Activated naive CD4-positive, alpha-beta T cell treated with anti-CD3 and anti-CD28 coated beads, Interleukin-2, amount 10 ng/mL, durations not matched to agents 7 days and 5 days (primary cell): ENCODE measurements at regions not wholly inside any gene's neighbourhood (a gene's known extent, or its start where the extent isn't known, plus 50 kb on each side); places are given as distances from the start of the nearest gene placed in this dataset.
"Not testable (repeated sequence)": the region's sequence is repeated elsewhere in the genome, so short reads cannot be mapped to it uniquely, and the experiment has no call there.

Source experiments
- CTCF ChIA-PET: fragments of 350-600 bp; sonication (Branson Sonifier 250); formaldehyde crosslinking; loops from one replicate; lab custom pipeline; 2021; ENCODE audit warnings: antibody characterized with exemption; lab: Charles Lee
- DNase-seq: peaks from one replicate; pipeline ENCODE4 v3.0.0-alpha.2; 2020
- H3K27ac Mint-ChIP-seq: one replicate; pipeline ENCODE4 v1.8.0; 2021; ENCODE audit warnings: mild to moderate bottlenecking, moderate library complexity, mixed read lengths
- H3K27me3 Mint-ChIP-seq: one replicate; pipeline ENCODE4 v1.8.0; 2021; ENCODE audit warnings: mild to moderate bottlenecking, mixed read lengths
- H3K36me3 Mint-ChIP-seq: one replicate; pipeline ENCODE4 v1.8.0; 2021; ENCODE audit warnings: mixed read lengths
- H3K4me1 Mint-ChIP-seq: one replicate; pipeline ENCODE4 v1.8.0; 2021; ENCODE audit warnings: mixed read lengths
- H3K4me3 Mint-ChIP-seq: one replicate; pipeline ENCODE4 v1.8.0; 2021; ENCODE audit warnings: mild to moderate bottlenecking, moderate library complexity, mixed read lengths
- H3K9me3 Mint-ChIP-seq: one replicate; pipeline ENCODE4 v1.8.0; 2021; ENCODE audit warnings: mixed read lengths

GRCh38 chr7:125363873-125364272, 434.2 kb upstream of the POT1 start:
- H3K4me3 Mint-ChIP-seq: no peak overlapping the region
- CTCF ChIA-PET: no interaction called here
- no peaks in the 10 kb centered on the region for H3K27me3 Mint-ChIP-seq

GRCh38 chr7:125358551-125359167, 429.0 kb upstream of the POT1 start:
- no peak overlapping the region for H3K4me3 Mint-ChIP-seq
- CTCF ChIA-PET: interaction anchor here (0.8 kb wide), 1 partner anchor 11 kb away, joined by 3 read pairs; no protein-coding TSS in a partner anchor
- no peak for DNase-seq
- no peaks in the 10 kb centered on the region for H3K27me3 Mint-ChIP-seq
- H3K9me3 Mint-ChIP-seq: no peaks in the 10 kb centered on the region
- no peaks in the 10 kb centered on the region for H3K4me1 Mint-ChIP-seq
- no peaks in the 10 kb centered on the region for H3K36me3 Mint-ChIP-seq
- H3K27ac Mint-ChIP-seq: no peak overlapping the region

More at GRCh38 chr7:125363873-125364272, 434.2 kb upstream of the POT1 start:
- H3K4me1 Mint-ChIP-seq: no peaks in the 10 kb centered on the region
- DNase-seq: no peak
- H3K9me3 Mint-ChIP-seq: no peaks in the 10 kb centered on the region
- no peaks in the 10 kb centered on the region for H3K36me3 Mint-ChIP-seq
- H3K27ac Mint-ChIP-seq: no peak overlapping the region

- Mint-ChIP-seq H3K36me3 (no peaks in the 10 kb centered on the region), H3K27me3 (no peaks in the 10 kb centered on the region), H3K4me3 (no peak overlapping the region), H3K9me3 (no peaks in the 10 kb centered on the region), H3K27ac (no peak overlapping the region), H3K4me1 (no peaks in the 10 kb centered on the region)
- CTCF ChIA-PET: interaction anchor here (0.8 kb wide), 1 partner anchor 11 kb away, joined by 3 read pairs; no protein-coding TSS in a partner anchor
- no peak for DNase-seq
Observed at GRCh38 chr7:125357676-125358455, 428.2 kb upstream of the POT1 start.

GRCh38 chr7:125355899-125356298, 426.3 kb upstream of the POT1 start:
- no peaks in the 10 kb centered on the region for H3K27me3 Mint-ChIP-seq
- no peak overlapping the region for H3K4me3 Mint-ChIP-seq
- H3K9me3 Mint-ChIP-seq: no peaks in the 10 kb centered on the region
- DNase-seq: no peak
- H3K4me1 Mint-ChIP-seq: no peaks in the 10 kb centered on the region
- CTCF ChIA-PET: no interaction called here
- no peaks in the 10 kb centered on the region for H3K36me3 Mint-ChIP-seq
- no peak overlapping the region for H3K27ac Mint-ChIP-seq

- no peaks in the 10 kb centered on the region for H3K36me3 Mint-ChIP-seq
- DNase-seq: no peak
- H3K27me3 Mint-ChIP-seq: no peaks in the 10 kb centered on the region
- no peaks in the 10 kb centered on the region for H3K4me1 Mint-ChIP-seq
- no peak overlapping the region for H3K4me3 Mint-ChIP-seq
- H3K27ac Mint-ChIP-seq: no peak overlapping the region
- H3K9me3 Mint-ChIP-seq: peaks cover 1% of the 10 kb centered on the region
- CTCF ChIA-PET: no interaction called here
Observed at GRCh38 chr7:125347269-125347668, 417.6 kb upstream of the POT1 start.

GRCh38 chr7:125338110-125338509, 408.5 kb upstream of the POT1 start:
- CTCF ChIA-PET: no interaction called here
- H3K27ac Mint-ChIP-seq: no peak overlapping the region
- peaks cover 2% of the 10 kb centered on the region for H3K9me3 Mint-ChIP-seq
- no peak overlapping the region for H3K4me3 Mint-ChIP-seq
- no peaks in the 10 kb centered on the region for H3K36me3 Mint-ChIP-seq
- H3K4me1 Mint-ChIP-seq: no peaks in the 10 kb centered on the region
- DNase-seq: no peak
- no peaks in the 10 kb centered on the region for H3K27me3 Mint-ChIP-seq

GRCh38 chr7:125336326-125336725, 406.7 kb upstream of the POT1 start:
- no peaks in the 10 kb centered on the region for H3K27me3 Mint-ChIP-seq
- CTCF ChIA-PET: no interaction called here

GRCh38 chr7:125326666-125327255, 397.1 kb upstream of the POT1 start:
- Mint-ChIP-seq H3K4me1 (no peaks in the 10 kb centered on the region), H3K36me3 (no peaks in the 10 kb centered on the region), H3K4me3 (no peak overlapping the region), H3K27ac (no peak overlapping the region), H3K27me3 (no peaks in the 10 kb centered on the region), H3K9me3 (peaks cover 2% of the 10 kb centered on the region)
- no peak for DNase-seq
- CTCF ChIA-PET: no interaction called here

More at GRCh38 chr7:125336326-125336725, 406.7 kb upstream of the POT1 start:
- Mint-ChIP-seq H3K9me3 (peaks cover 6% of the 10 kb centered on the region), H3K27ac (no peak overlapping the region), H3K36me3 (no peaks in the 10 kb centered on the region), H3K4me3 (no peak overlapping the region), H3K4me1 (no peaks in the 10 kb centered on the region)
- DNase-seq: no peak

- Mint-ChIP-seq H3K36me3 (no peaks in the 10 kb centered on the region), H3K4me1 (no peaks in the 10 kb centered on the region), H3K27ac (no peak overlapping the region), H3K4me3 (no peak overlapping the region), H3K9me3 (peaks cover 16% of the 10 kb centered on the region), H3K27me3 (no peaks in the 10 kb centered on the region)
- no peak for DNase-seq
- CTCF ChIA-PET: no interaction called here
Observed at GRCh38 chr7:125316466-125316865, 386.8 kb upstream of the POT1 start.

GRCh38 chr7:125299003-125299765, 369.6 kb upstream of the POT1 start:
- no peak for DNase-seq
- CTCF ChIA-PET: no interaction called here
- peaks cover 6% of the 10 kb centered on the region for H3K9me3 Mint-ChIP-seq
- H3K4me3 Mint-ChIP-seq: no peak overlapping the region
- H3K27me3 Mint-ChIP-seq: no peaks in the 10 kb centered on the region
- H3K27ac Mint-ChIP-seq: no peak overlapping the region
- no peaks in the 10 kb centered on the region for H3K36me3 Mint-ChIP-seq
- H3K4me1 Mint-ChIP-seq: no peaks in the 10 kb centered on the region

GRCh38 chr7:125279961-125280360, 350.3 kb upstream of the POT1 start:
- CTCF ChIA-PET: no interaction called here
- H3K27ac Mint-ChIP-seq: no peak overlapping the region
- H3K9me3 Mint-ChIP-seq: peaks cover 6% of the 10 kb centered on the region
- H3K4me1 Mint-ChIP-seq: no peaks in the 10 kb centered on the region
- H3K4me3 Mint-ChIP-seq: no peak overlapping the region
- DNase-seq: no peak
- H3K36me3 Mint-ChIP-seq: no peaks in the 10 kb centered on the region
- H3K27me3 Mint-ChIP-seq: no peaks in the 10 kb centered on the region

GRCh38 chr7:125278318-125278717, 348.7 kb upstream of the POT1 start:
- Mint-ChIP-seq H3K36me3 (no peaks in the 10 kb centered on the region), H3K27me3 (no peaks in the 10 kb centered on the region), H3K4me1 (no peaks in the 10 kb centered on the region), H3K27ac (no peak overlapping the region), H3K4me3 (no peak overlapping the region), H3K9me3 (peaks cover 12% of the 10 kb centered on the region)
- CTCF ChIA-PET: no interaction called here
- DNase-seq: no peak

GRCh38 chr7:125274742-125275141, 345.1 kb upstream of the POT1 start:
- DNase-seq, H3K27me3 Mint-ChIP-seq, CTCF ChIA-PET, H3K4me1 Mint-ChIP-seq, H3K4me3 Mint-ChIP-seq, H3K27ac Mint-ChIP-seq, H3K36me3 Mint-ChIP-seq: not testable (repeated sequence)
- peaks cover 12% of the 10 kb centered on the region for H3K9me3 Mint-ChIP-seq

- DNase-seq, H3K36me3 Mint-ChIP-seq, H3K4me3 Mint-ChIP-seq, CTCF ChIA-PET, H3K27ac Mint-ChIP-seq, H3K4me1 Mint-ChIP-seq, H3K27me3 Mint-ChIP-seq: not testable (repeated sequence)
- H3K9me3 Mint-ChIP-seq: peaks cover 15% of the 10 kb centered on the region
Observed at GRCh38 chr7:125264174-125264856, 334.7 kb upstream of the POT1 start.
